GM21576 (cell line): ENCODE measurements at regions not wholly inside any gene's neighbourhood (a gene's known extent, or its start where the extent isn't known, plus 50 kb on each side); places are given as distances from the start of the nearest gene placed in this dataset.
"Not testable (repeated sequence)": the region's sequence is repeated elsewhere in the genome, so short reads cannot be mapped to it uniquely, and the experiment has no call there.

Source experiments
- ATAC-seq: cut with Tn5 transposase; IDR thresholded peaks from one replicate; pipeline ENCODE4 v1.9.1; 2021; ENCODE audit warnings: mild to moderate bottlenecking, moderate library complexity; ENCODE audit not compliant: unreplicated experiment

GRCh38 chr1:29414086-29414485, 177.8 kb downstream of the PTPRU start:
- no peak for ATAC-seq

- no peak for ATAC-seq
Measured at GRCh38 chr1:29413661-29414060, 177.3 kb downstream of the PTPRU start.

GRCh38 chr1:29412591-29412990, 176.3 kb downstream of the PTPRU start:
- ATAC-seq, result no peak

GRCh38 chr1:29410476-29410875, 174.2 kb downstream of the PTPRU start:
- ATAC-seq, result no peak

- ATAC-seq, result no peak
Measured at GRCh38 chr1:29409616-29410015, 173.3 kb downstream of the PTPRU start.

- no peak for ATAC-seq
Measured at GRCh38 chr1:29408831-29409605, 172.7 kb downstream of the PTPRU start.

GRCh38 chr1:29406814-29407213, 170.5 kb downstream of the PTPRU start:
- no peak for ATAC-seq

GRCh38 chr1:29400203-29400602, 163.9 kb downstream of the PTPRU start:
- not testable (repeated sequence) for ATAC-seq

- ATAC-seq, result no peak
Measured at GRCh38 chr1:29399465-29399864, 163.1 kb downstream of the PTPRU start.

GRCh38 chr1:29398431-29398830, 162.1 kb downstream of the PTPRU start:
- no peak for ATAC-seq

- no peak for ATAC-seq
Measured at GRCh38 chr1:29397981-29398380, 161.7 kb downstream of the PTPRU start.

- no peak for ATAC-seq
Measured at GRCh38 chr1:29397256-29397590, 160.9 kb downstream of the PTPRU start.

- no peak for ATAC-seq
Measured at GRCh38 chr1:29396438-29397255, 160.3 kb downstream of the PTPRU start.

GRCh38 chr1:29395736-29396437, 159.6 kb downstream of the PTPRU start:
- no peak for ATAC-seq

- ATAC-seq, result no peak
Measured at GRCh38 chr1:29394521-29395225, 158.4 kb downstream of the PTPRU start.

- no peak for ATAC-seq
Measured at GRCh38 chr1:29393451-29393826, 157.1 kb downstream of the PTPRU start.

- ATAC-seq, result no peak
Measured at GRCh38 chr1:29392486-29393450, 156.4 kb downstream of the PTPRU start.

- no peak for ATAC-seq
Measured at GRCh38 chr1:29392036-29392435, 155.7 kb downstream of the PTPRU start.

- ATAC-seq, result no peak
Measured at GRCh38 chr1:29391362-29391880, 155.1 kb downstream of the PTPRU start.
